Cardiac muscle cell (in vitro differentiated cells and primary cell): ENCODE measurements at regions not wholly inside any gene's neighbourhood (a gene's known extent, or its start where the extent isn't known, plus 50 kb on each side); places are given as distances from the start of the nearest gene placed in this dataset.

ENCODE experiments used
- DNase-seq, 2 donors: peaks; one replicate each; pipeline versions ENCODE4 v3.0.0 to v3.0.0-alpha.2; 2010 to 2017; ENCODE audit warnings: low read depth in 1 of 2, low spot score in 1 of 2
- H3K27ac ChIP-seq: fragments of 200-600 bp; sonication (generic); 2 replicates; pipeline ENCODE4 v1.5.1; 2016
- H3K27me3 ChIP-seq: fragments of 200-600 bp; sonication (generic); 2 replicates; pipeline ENCODE4 v1.6.0; 2016; ENCODE audit warnings: control low read depth
- H3K36me3 ChIP-seq: fragments of 200-600 bp; sonication (generic); 2 replicates; pipeline ENCODE4 v1.5.1; 2016; ENCODE audit warnings: control low read depth
- H3K4me1 ChIP-seq: fragments of 200-600 bp; sonication (generic); 2 replicates; pipeline ENCODE4 v1.8.1; 2017; ENCODE audit warnings: low read depth, mild to moderate bottlenecking, mixed run types
- H3K4me3 ChIP-seq: fragments of 200-600 bp; sonication (generic); 2 replicates; pipeline ENCODE4 v1.5.1; 2016; ENCODE audit warnings: mild to moderate bottlenecking
- H3K9me3 ChIP-seq: fragments of 200-600 bp; sonication (generic); 2 replicates; pipeline ENCODE4 v1.5.1; 2017; ENCODE audit warnings: low read depth, mild to moderate bottlenecking, control low read depth
- TF ChIP-seq, protein P1 (sequence below): IDR thresholded peaks from 2 replicates; pipeline ENCODE4 v1.5.1; 2012; ENCODE audit warnings: low read depth, mild to moderate bottlenecking, low read length

DNA sequence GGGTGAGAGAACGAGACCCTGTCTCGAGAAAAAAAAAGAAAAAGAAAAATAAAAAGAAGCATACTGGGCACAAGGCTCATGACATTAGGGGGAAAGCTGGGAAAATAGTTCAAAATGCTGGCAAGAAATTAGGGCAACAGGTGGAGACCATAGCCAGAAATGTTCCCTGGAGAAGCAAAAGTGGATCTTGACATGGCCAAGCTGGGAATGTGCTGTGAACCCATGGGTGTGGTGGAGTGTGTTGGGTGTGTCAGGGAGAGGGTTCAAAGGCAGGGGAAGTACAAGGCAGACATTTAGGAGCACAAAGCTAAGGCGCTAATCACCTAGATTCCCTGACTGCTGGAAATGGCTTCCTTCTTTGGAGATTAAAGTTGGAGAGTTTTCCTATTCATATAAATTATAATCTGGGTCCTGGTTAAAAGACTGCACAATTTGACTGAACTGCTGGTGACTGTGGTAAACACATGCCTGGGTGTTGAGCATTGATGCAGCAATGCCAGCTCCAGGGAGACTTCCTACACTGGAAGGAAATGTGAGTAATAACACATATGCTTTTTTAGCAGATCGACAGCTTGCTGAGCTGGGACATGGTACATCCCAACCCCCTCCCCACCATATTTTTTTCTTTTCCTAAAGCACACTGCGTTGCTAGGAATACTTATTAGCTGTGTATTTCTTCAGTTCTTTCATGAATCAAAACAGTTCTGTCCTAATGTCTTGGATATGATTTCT, 70.1 kb upstream of the ARHGAP21 start:
- Histone ChIP-seq H3K4me3 (no peak overlapping the region), H3K4me1 (peaks cover 10% of the 10 kb centered on the region), H3K27ac (no peak overlapping the region), H3K9me3 (no peaks in the 10 kb centered on the region), H3K36me3 (no peaks in the 10 kb centered on the region), H3K27me3 (no peaks in the 10 kb centered on the region)
- peak in 1 of 2 donors; percentile 29 for DNase-seq
- TF ChIP-seq, protein P1, sequence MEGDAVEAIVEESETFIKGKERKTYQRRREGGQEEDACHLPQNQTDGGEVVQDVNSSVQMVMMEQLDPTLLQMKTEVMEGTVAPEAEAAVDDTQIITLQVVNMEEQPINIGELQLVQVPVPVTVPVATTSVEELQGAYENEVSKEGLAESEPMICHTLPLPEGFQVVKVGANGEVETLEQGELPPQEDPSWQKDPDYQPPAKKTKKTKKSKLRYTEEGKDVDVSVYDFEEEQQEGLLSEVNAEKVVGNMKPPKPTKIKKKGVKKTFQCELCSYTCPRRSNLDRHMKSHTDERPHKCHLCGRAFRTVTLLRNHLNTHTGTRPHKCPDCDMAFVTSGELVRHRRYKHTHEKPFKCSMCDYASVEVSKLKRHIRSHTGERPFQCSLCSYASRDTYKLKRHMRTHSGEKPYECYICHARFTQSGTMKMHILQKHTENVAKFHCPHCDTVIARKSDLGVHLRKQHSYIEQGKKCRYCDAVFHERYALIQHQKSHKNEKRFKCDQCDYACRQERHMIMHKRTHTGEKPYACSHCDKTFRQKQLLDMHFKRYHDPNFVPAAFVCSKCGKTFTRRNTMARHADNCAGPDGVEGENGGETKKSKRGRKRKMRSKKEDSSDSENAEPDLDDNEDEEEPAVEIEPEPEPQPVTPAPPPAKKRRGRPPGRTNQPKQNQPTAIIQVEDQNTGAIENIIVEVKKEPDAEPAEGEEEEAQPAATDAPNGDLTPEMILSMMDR, result no peak

DNA sequence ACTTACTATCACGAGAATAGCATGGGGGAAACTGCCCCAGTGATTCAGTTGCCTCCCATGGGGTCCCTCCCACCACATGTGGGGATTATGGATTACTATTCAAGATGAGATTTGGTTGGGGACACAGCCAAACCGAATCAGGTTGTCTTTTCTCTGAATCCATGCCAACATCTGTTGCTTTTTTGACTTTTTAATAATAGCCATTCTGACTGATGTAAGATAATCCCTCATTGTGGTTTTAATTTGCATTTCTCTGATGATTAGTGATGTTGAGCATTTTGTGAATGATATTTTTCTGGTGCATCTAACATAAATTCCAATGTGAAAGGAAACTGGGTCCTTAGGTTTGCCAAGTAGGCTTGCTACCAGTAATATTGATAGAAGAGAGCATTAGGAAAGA, 69.0 kb upstream of the ARHGAP21 start:
- no peak for DNase-seq
- Histone ChIP-seq H3K4me3 (no peak overlapping the region), H3K36me3 (no peaks in the 10 kb centered on the region), H3K27ac (no peak overlapping the region), H3K9me3 (no peaks in the 10 kb centered on the region), H3K4me1 (no peaks in the 10 kb centered on the region), H3K27me3 (no peaks in the 10 kb centered on the region)
- TF ChIP-seq, protein P1, result no peak

DNA sequence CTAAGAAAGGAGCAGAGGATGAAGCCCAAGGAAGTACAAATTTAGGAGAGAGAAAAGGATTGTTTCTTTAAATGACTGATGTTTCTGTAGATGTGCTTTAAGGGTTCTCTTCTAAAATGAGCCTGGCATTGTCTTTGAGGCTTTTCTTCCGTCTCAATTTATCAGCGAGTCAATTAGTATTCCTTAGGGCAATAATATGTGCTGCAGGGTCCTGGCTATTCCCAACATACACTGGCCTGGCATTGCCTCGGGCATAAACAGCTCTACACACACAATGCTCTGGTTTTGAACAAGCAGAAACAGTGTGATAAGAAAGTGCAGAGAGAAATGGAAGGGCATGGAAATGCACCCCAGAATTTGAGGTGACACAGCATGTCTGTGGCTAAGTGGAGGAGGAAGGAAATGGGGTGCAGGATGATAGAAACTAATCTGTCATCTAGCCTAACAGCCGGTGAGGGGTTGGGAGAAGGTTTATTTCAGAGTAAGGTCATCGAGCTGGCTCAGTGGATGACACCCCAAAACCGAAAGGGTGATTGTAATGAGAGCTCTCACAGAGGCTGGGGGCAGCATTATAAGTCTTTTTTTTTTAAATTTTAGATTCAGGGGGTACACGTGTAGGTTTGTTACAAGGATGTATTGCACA, 67.5 kb upstream of the ARHGAP21 start:
- H3K4me3 ChIP-seq, result no peak overlapping the region
- H3K27ac ChIP-seq, result no peak overlapping the region
- no peaks in the 10 kb centered on the region for H3K27me3 ChIP-seq
- TF ChIP-seq, protein P1, result no peak
- DNase-seq, result no peak
- H3K36me3 ChIP-seq, result no peaks in the 10 kb centered on the region
- no peaks in the 10 kb centered on the region for H3K9me3 ChIP-seq
- no peaks in the 10 kb centered on the region for H3K4me1 ChIP-seq

DNA sequence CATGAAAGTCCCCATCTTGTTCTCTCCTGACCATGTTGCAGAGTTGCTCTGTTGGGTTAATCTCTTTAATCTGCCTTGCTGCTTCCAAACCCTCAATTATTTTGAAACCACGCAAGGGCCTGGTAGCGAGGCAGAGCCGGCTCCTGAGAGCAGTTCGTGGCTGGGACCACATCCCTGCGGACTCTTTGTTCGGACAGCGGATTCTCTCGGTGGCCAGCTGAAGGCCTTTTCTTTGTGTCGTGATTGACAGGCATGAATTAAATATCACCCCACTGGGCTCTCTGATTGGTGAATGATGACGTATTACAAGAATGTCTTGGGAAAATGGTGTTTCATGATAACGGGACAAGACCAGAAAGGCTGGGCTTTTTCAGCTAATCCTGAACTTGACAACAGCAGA, 66.9 kb upstream of the ARHGAP21 start:
- TF ChIP-seq, protein P1, result no peak
- DNase-seq, result peak in 1 of 2 donors; percentile 27
- H3K9me3 ChIP-seq, result no peaks in the 10 kb centered on the region
- no peaks in the 10 kb centered on the region for H3K27me3 ChIP-seq
- H3K4me3 ChIP-seq, result no peak overlapping the region
- H3K27ac ChIP-seq, result no peak overlapping the region
- no peaks in the 10 kb centered on the region for H3K36me3 ChIP-seq
- no peaks in the 10 kb centered on the region for H3K4me1 ChIP-seq

DNA sequence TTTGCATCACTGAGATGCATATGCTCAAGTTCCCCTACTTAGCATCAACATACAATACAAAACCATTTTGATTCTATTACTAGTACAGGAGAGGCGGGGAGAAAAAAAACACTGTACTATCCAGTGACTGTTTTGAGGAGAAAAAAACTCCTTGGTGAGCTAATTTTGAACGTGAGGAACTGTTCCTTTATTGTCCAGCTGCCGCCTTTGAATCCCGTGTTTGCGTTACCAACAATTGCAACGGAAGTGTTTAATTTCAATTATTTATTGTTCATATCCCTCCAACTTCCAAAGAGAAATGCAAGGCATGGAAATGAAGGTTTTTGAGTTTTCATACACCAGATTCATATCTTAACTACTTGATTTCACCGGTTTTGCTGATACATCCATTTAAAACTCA, 66.4 kb upstream of the ARHGAP21 start:
- no peaks in the 10 kb centered on the region for H3K4me1 ChIP-seq
- no peaks in the 10 kb centered on the region for H3K9me3 ChIP-seq
- no peak overlapping the region for H3K27ac ChIP-seq
- DNase-seq, result no peak
- TF ChIP-seq, protein P1, result no peak
- no peaks in the 10 kb centered on the region for H3K27me3 ChIP-seq
- no peak overlapping the region for H3K4me3 ChIP-seq
- H3K36me3 ChIP-seq, result no peaks in the 10 kb centered on the region
